Brain microvascular endothelial cell (primary cell): ENCODE measurements at regions not wholly inside any gene's neighbourhood (a gene's known extent, or its start where the extent isn't known, plus 50 kb on each side); places are given as distances from the start of the nearest gene placed in this dataset.

ENCODE experiments used
- DNase-seq: peaks from one replicate; pipeline ENCODE4 v3.0.0-alpha.2; 2020
- H3K27ac ChIP-seq: fragments of 250-450 bp; sonication (Bioruptor Pico); 2 replicates; pipeline ENCODE4 v1.5.1; 2020; ENCODE audit warnings: mild to moderate bottlenecking, moderate library complexity
- H3K27me3 ChIP-seq: fragments of 250-450 bp; sonication (Bioruptor Pico); replicated peaks from 2 replicates; pipeline ENCODE4 v1.5.1; 2020; ENCODE audit warnings: mild to moderate bottlenecking
- H3K36me3 ChIP-seq: fragments of 250-450 bp; sonication (Bioruptor Pico); replicated peaks from 2 replicates; pipeline ENCODE4 v1.5.1; 2020; ENCODE audit warnings: mild to moderate bottlenecking
- H3K4me3 ChIP-seq: 2 replicates; pipeline ENCODE4 v1.5.1; 2011; ENCODE audit warnings: low read depth, mild to moderate bottlenecking, control low read depth, low read length, moderate library complexity
- in situ Hi-C: cut with HindIII; loops from 2 replicates; pipeline ENCODE4 v1.10.0; 2017; ENCODE audit warnings: low sequenced_read_pairs, low pct_ligation_motif_present
- TF ChIP-seq, protein P1 (sequence below): IDR thresholded peaks from 2 replicates; pipeline ENCODE4 v1.5.1; 2011; ENCODE audit warnings: low read depth, mild to moderate bottlenecking, moderate library complexity, low read length, control low read depth, inconsistent platforms; ENCODE audit errors: missing control alignments

DNA sequence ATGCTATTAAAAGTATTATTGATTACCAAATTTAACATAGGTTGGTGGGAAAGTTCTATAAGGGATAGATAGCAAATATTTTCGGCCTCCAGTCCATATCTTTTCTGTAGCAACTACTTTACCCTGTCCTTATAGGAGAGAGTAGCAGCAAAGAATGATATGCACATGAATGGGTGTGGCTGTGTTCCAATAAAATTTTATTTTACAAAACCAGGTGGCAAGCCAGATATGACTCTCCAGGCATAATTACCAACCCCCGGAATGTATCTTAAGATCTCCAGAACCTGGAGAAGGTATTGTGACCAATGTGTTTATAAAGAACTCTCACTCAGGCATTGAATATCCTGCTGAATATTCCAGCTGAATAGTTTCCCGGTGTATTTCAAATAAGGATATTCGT, 1461.2 kb downstream of the MAT2B start:
- no peak for DNase-seq
- in situ Hi-C loops = no loop called here

GRCh38 chr5:164967354-164967753, 1461.9 kb downstream of the MAT2B start:
- TF ChIP-seq, protein P1, sequence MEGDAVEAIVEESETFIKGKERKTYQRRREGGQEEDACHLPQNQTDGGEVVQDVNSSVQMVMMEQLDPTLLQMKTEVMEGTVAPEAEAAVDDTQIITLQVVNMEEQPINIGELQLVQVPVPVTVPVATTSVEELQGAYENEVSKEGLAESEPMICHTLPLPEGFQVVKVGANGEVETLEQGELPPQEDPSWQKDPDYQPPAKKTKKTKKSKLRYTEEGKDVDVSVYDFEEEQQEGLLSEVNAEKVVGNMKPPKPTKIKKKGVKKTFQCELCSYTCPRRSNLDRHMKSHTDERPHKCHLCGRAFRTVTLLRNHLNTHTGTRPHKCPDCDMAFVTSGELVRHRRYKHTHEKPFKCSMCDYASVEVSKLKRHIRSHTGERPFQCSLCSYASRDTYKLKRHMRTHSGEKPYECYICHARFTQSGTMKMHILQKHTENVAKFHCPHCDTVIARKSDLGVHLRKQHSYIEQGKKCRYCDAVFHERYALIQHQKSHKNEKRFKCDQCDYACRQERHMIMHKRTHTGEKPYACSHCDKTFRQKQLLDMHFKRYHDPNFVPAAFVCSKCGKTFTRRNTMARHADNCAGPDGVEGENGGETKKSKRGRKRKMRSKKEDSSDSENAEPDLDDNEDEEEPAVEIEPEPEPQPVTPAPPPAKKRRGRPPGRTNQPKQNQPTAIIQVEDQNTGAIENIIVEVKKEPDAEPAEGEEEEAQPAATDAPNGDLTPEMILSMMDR = no peak
- in situ Hi-C loops = no loop called here
- Histone ChIP-seq H3K4me3 (no peak overlapping the region), H3K27me3 (no peaks in the 10 kb centered on the region), H3K36me3 (no peaks in the 10 kb centered on the region), H3K27ac (no peak overlapping the region)
- DNase-seq = no peak

More for the DNA sequence above, 1461.2 kb downstream of the MAT2B start:
- H3K27ac ChIP-seq = no peak overlapping the region
- H3K4me3 ChIP-seq = no peak overlapping the region
- no peaks in the 10 kb centered on the region for H3K27me3 ChIP-seq
- TF ChIP-seq, protein P1 = no peak
- no peaks in the 10 kb centered on the region for H3K36me3 ChIP-seq

DNA sequence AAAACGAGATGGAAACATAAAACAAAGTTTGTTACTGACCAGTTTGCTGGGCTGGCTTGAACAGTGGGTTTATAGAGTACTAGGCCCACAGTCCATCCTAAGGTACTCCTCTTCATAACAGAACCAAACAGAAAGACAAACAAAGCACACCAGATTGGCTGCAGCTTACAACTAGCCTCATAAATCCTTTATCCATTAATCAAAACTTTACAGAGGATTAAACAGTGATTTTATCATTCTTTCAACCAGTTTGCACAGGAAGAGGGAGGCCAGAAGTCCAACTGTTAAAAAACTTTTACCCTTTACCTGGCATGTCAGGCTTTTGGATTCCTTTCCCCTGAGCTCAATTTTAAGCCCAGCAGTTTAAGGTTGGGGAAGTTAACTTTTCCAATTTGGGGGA, 1467.6 kb downstream of the MAT2B start:
- DNase-seq = no peak
- H3K36me3 ChIP-seq = no peaks in the 10 kb centered on the region
- H3K4me3 ChIP-seq = no peak overlapping the region
- TF ChIP-seq, protein P1 = no peak
- in situ Hi-C loops = no loop called here
- no peaks in the 10 kb centered on the region for H3K27me3 ChIP-seq
- no peak overlapping the region for H3K27ac ChIP-seq

GRCh38 chr5:164975986-164976385, 1470.6 kb downstream of the MAT2B start:
- in situ Hi-C loops = no loop called here
- H3K27ac ChIP-seq = no peak overlapping the region
- H3K36me3 ChIP-seq = no peaks in the 10 kb centered on the region
- no peaks in the 10 kb centered on the region for H3K27me3 ChIP-seq
- H3K4me3 ChIP-seq = no peak overlapping the region
- DNase-seq = no peak
- TF ChIP-seq, protein P1 = no peak

DNA sequence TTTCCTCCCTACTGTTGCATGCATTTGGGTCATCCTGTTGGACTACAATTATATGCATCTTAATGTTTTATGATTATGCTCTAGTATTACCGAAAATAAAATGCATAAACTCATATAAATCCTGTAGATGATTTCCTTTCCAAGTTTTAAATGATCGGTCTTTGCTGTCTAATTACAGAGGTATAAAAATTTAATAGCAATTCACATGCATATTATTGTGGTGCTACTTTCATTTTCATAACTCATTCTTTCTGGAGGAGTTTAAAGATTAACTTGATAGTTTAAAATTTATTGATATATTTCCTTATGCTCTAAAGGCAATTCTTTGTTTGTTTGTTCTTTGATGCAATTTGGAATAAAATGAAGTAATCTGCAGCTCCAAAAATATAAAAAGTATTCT, 1475.1 kb downstream of the MAT2B start:
- no peaks in the 10 kb centered on the region for H3K27me3 ChIP-seq
- no peaks in the 10 kb centered on the region for H3K36me3 ChIP-seq
- TF ChIP-seq, protein P1 = no peak
- in situ Hi-C loops = no loop called here
- H3K27ac ChIP-seq = no peak overlapping the region
- no peak overlapping the region for H3K4me3 ChIP-seq
- no peak for DNase-seq

DNA sequence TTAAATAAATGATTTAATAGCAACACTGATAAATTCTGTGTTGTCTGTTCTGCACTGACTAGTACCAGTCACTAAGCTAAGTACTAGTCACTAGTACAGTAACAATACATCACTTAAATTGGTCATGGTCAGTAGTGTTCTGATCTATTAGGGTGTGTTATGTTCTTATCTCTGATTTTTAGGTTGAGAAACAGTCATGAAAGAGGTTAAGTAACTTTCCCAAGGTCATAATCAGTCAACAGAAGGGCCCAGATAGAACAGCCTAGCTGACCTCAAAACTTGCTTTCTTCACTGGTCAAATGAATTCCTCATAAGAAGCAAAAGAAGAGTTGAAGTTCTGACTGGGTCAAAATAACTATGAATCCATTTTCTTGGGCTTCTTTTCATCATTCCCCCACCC, 1492.7 kb downstream of the MAT2B start:
- H3K27me3 ChIP-seq = no peaks in the 10 kb centered on the region
- TF ChIP-seq, protein P1 = no peak
- no peak for DNase-seq
- in situ Hi-C loops = no loop called here
- no peak overlapping the region for H3K4me3 ChIP-seq
- H3K36me3 ChIP-seq = no peaks in the 10 kb centered on the region
- H3K27ac ChIP-seq = no peak overlapping the region
